Calu3 (cell line): ENCODE measurements at regions not wholly inside any gene's neighbourhood (a gene's known extent, or its start where the extent isn't known, plus 50 kb on each side); places are given as distances from the start of the nearest gene placed in this dataset.

ENCODE experiments used
- BruUV-seq: library from RNA; stranded (reverse); fragments of 400-500 nt; replicated peaks from 2 replicates; lab custom pipeline; 2021; lab: Mats Ljungman, UMichigan
- CTCF ChIA-PET: fragments of 300-600 bp; sonication (Branson Sonifier 250); formaldehyde crosslinking; loops from one replicate; lab custom pipeline; 2022; ENCODE audit warnings: antibody characterized with exemption; lab: Charles Lee
- DNase-seq: peaks from one replicate; pipeline ENCODE4 v3.0.0; 2022
- H3K27ac Mint-ChIP-seq: one replicate; pipeline ENCODE4 v1.8.0; 2022; ENCODE audit warnings: mixed read lengths; ENCODE audit not compliant: unreplicated experiment
- H3K27me3 Mint-ChIP-seq: one replicate; pipeline ENCODE4 v1.8.0; 2022; ENCODE audit warnings: mixed read lengths; ENCODE audit not compliant: unreplicated experiment
- H3K36me3 Mint-ChIP-seq: one replicate; pipeline ENCODE4 v1.8.0; 2022; ENCODE audit warnings: mild to moderate bottlenecking, moderate library complexity, mixed read lengths; ENCODE audit not compliant: insufficient read depth, unreplicated experiment
- H3K4me1 Mint-ChIP-seq: one replicate; pipeline ENCODE4 v1.8.0; 2022; ENCODE audit warnings: mild to moderate bottlenecking, low read depth, mixed read lengths; ENCODE audit not compliant: unreplicated experiment
- H3K4me3 Mint-ChIP-seq: one replicate; pipeline ENCODE4 v1.8.0; 2022; ENCODE audit warnings: mild to moderate bottlenecking, low read depth, moderate library complexity, mixed read lengths; ENCODE audit not compliant: unreplicated experiment
- H3K9me3 Mint-ChIP-seq: one replicate; pipeline ENCODE4 v1.8.0; 2022; ENCODE audit warnings: low read depth, mixed read lengths; ENCODE audit not compliant: unreplicated experiment
- intact Hi-C: fragments of 100-400 bp; cut with micrococcal nuclease; formaldehyde crosslinking; loops from one replicate; pipeline ENCODE4 v1.10.0; 2022; ENCODE audit not compliant: unreplicated experiment
- TF ChIP-seq, protein P1 (sequence below): fragments of 200-600 bp; IDR thresholded peaks from one replicate; pipeline ENCODE4 v1.8.0; 2022; ENCODE audit warnings: antibody characterized with exemption; ENCODE audit not compliant: unreplicated experiment

DNA sequence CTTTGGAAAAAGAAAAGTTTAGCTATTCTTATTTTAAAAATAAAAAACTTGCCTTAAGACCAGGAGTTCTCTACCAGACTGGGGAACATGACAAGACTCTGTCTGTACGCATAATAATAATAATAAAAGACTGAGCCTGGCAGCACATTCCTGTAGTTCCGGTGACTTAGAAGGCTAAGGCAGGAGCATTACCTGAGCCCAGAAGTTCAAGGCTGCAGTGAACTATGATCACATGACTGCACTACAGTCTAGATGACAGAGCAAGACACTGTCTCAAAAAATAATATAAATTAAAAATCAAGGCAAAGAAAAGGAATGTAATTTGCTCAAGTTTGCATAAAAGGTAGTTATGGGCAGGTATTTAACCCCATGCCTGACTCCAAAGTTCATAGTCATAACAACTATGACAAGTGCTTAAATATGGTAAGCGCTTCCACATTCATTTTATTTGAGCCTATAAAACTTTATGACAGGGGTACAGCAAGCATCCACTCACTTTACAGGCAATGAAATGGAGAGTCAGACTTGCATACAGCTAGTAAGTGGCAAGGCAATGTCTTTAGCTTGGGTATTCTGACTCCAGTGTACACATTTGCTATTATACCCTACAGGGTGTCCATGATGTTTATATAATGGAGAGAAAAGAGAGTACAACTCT, 1567.8 kb upstream of the PIK3C3 start:
- no peak overlapping the region for H3K27ac Mint-ChIP-seq
- H3K27me3 Mint-ChIP-seq, result peaks cover 14% of the 10 kb centered on the region
- intact Hi-C loops, result no loop called here
- no TSS peak for BruUV-seq
- DNase-seq, result no peak
- H3K4me1 Mint-ChIP-seq, result no peaks in the 10 kb centered on the region
- TF ChIP-seq, protein P1, sequence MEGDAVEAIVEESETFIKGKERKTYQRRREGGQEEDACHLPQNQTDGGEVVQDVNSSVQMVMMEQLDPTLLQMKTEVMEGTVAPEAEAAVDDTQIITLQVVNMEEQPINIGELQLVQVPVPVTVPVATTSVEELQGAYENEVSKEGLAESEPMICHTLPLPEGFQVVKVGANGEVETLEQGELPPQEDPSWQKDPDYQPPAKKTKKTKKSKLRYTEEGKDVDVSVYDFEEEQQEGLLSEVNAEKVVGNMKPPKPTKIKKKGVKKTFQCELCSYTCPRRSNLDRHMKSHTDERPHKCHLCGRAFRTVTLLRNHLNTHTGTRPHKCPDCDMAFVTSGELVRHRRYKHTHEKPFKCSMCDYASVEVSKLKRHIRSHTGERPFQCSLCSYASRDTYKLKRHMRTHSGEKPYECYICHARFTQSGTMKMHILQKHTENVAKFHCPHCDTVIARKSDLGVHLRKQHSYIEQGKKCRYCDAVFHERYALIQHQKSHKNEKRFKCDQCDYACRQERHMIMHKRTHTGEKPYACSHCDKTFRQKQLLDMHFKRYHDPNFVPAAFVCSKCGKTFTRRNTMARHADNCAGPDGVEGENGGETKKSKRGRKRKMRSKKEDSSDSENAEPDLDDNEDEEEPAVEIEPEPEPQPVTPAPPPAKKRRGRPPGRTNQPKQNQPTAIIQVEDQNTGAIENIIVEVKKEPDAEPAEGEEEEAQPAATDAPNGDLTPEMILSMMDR, result no peak
- CTCF ChIA-PET, result no interaction called here
- no peak overlapping the region for H3K4me3 Mint-ChIP-seq
- no peaks in the 10 kb centered on the region for H3K9me3 Mint-ChIP-seq
- no peaks in the 10 kb centered on the region for H3K36me3 Mint-ChIP-seq

DNA sequence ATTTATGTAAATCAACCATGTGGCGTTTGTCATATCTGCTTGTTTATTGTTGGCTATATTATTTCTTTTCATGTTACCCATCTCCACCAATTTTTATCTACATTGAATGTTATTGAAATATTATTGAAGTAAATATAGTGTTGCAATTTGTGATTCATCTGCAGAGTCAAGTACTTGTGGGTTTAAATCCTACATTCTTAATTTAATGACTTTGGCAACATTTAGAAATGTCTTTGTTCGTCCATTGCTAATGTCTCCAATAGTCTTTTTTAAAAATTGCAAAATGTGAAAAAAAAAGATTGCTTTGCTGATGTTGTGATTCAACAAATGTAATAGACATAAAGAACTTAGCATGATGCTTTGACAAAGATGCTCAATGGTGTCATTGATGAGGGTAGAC, 1572.8 kb upstream of the PIK3C3 start:
- H3K4me3 Mint-ChIP-seq, result no peak overlapping the region
- no peaks in the 10 kb centered on the region for H3K9me3 Mint-ChIP-seq
- no peaks in the 10 kb centered on the region for H3K4me1 Mint-ChIP-seq
- intact Hi-C loops, result no loop called here
- no peaks in the 10 kb centered on the region for H3K27me3 Mint-ChIP-seq
- H3K27ac Mint-ChIP-seq, result no peak overlapping the region
- TF ChIP-seq, protein P1, result no peak
- CTCF ChIA-PET, result no interaction called here
- H3K36me3 Mint-ChIP-seq, result no peaks in the 10 kb centered on the region
- no TSS peak for BruUV-seq
- no peak for DNase-seq

DNA sequence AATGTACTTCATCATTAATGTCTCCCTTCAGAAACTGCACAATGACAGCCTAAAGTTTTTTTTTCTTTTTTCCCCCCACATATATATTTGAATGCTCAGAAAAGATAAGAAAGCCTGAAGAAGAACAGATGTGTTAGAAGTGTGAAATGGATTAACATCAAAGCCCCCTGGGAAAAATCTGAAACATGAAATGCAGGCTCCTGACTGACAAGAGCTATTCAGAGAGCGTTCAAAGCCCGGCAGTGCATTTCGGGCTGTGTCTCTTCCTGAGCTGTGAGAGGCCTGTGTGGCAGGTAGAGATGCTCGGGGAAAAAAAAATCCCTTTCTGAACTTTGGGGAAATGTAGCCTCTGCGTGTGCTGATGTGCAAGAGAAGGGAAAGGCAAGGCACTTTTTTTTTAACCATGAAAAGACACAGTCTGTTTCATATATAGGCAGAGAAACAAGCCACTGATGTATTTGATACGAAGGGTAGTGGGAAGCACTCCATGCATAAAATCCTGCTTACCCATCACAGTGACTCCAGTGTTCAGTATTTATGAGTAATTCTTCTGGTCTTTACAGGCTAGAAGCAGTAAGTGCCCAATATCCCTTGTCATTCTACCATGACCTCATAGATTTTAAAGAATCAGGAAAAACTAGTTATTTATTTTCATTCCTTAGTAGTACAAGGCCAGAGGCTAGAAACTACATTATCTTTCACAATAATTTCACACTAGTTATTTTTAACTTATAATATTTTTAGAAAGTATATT, 1574.2 kb upstream of the PIK3C3 start:
- no TSS peak for BruUV-seq
- H3K4me1 Mint-ChIP-seq, result no peaks in the 10 kb centered on the region
- H3K27me3 Mint-ChIP-seq, result no peaks in the 10 kb centered on the region
- DNase-seq, result no peak
- no peaks in the 10 kb centered on the region for H3K36me3 Mint-ChIP-seq
- no peak overlapping the region for H3K4me3 Mint-ChIP-seq
- intact Hi-C loops, result no loop called here
- H3K27ac Mint-ChIP-seq, result no peak overlapping the region
- CTCF ChIA-PET, result no interaction called here
- H3K9me3 Mint-ChIP-seq, result no peaks in the 10 kb centered on the region
- TF ChIP-seq, protein P1, result no peak

DNA sequence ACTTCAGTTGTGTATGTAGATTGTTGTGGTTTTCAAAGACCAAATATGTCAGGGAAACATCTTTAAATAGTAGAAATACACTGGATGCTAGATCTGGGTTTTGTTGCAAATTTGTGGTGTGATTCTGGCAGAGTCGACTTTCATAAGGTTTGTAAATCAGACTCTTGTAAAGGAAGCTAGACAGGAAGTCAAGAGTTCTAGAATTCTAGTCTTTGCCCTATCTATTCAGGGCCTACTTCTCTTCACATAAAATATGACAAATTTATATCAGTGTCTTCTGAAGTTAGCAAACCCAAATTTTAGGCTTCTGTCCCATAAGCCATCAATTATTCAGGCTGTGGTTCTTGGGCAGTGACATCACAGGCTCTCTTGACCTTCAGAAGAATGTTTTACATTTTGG, 1579.2 kb upstream of the PIK3C3 start:
- CTCF ChIA-PET, result no interaction called here
- BruUV-seq, result no TSS peak
- no peak for DNase-seq
- TF ChIP-seq, protein P1, result no peak
- no peak overlapping the region for H3K4me3 Mint-ChIP-seq
- H3K9me3 Mint-ChIP-seq, result no peaks in the 10 kb centered on the region
- intact Hi-C loops, result no loop called here
- no peaks in the 10 kb centered on the region for H3K27me3 Mint-ChIP-seq
- no peaks in the 10 kb centered on the region for H3K36me3 Mint-ChIP-seq
- H3K4me1 Mint-ChIP-seq, result peaks cover 11% of the 10 kb centered on the region
- no peak overlapping the region for H3K27ac Mint-ChIP-seq
